ENCODE measurements at regions not wholly inside any gene's neighbourhood (a gene's known extent, or its start where the extent isn't known, plus 50 kb on each side); places are given as distances from the start of the nearest gene placed in this dataset.

GRCh38 chr2:18856765-18857164 lies 267.4 kb upstream of the NT5C1B start:
- no peak for DNase-seq

DNA sequence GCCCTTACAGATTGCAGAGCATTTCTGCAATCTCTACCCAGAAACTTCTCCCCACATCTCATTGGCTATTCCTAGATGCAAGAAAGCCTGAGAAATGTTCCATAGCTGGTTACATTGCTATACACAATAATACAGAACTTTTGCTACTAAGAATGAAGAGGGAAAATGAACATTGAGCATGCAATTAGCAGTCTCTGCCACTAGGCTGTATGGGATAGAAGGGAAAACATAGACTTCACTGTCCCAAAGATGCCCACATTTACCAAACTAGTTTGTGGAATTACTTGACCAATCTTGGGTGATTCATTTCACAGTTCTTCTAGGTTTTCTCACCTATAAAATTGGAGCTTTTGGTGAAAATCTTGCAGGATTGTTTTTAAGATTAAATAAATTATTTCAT lies 265.7 kb upstream of the NT5C1B start:
- no peak for DNase-seq

- no peak for DNase-seq
Measured at GRCh38 chr2:18849841-18850578, 260.6 kb upstream of the NT5C1B start.

DNA sequence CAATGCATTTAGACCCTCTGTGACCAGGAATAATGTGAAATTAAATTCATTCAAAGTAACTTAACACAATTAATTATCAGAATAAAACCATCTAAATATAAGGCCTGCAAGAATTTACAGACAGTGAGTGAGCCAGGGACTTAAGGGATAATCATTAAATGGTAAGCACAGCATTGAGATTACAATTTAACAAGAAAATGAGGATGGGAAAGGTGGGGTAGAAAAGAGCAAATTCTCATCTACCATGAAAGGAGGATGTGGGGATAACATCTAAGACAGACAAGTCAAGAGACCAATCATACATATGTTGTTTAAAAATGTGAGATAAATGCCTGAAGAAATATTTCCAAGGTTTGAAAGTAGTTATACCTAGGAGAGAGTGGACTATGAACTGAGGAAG lies 259.3 kb upstream of the NT5C1B start:
- no peak for DNase-seq

- DNase-seq: no peak
Measured at GRCh38 chr2:18845854-18846445, 256.6 kb upstream of the NT5C1B start.

- no peak for DNase-seq
Measured at GRCh38 chr2:18842836-18843235, 253.5 kb upstream of the NT5C1B start.

DNA sequence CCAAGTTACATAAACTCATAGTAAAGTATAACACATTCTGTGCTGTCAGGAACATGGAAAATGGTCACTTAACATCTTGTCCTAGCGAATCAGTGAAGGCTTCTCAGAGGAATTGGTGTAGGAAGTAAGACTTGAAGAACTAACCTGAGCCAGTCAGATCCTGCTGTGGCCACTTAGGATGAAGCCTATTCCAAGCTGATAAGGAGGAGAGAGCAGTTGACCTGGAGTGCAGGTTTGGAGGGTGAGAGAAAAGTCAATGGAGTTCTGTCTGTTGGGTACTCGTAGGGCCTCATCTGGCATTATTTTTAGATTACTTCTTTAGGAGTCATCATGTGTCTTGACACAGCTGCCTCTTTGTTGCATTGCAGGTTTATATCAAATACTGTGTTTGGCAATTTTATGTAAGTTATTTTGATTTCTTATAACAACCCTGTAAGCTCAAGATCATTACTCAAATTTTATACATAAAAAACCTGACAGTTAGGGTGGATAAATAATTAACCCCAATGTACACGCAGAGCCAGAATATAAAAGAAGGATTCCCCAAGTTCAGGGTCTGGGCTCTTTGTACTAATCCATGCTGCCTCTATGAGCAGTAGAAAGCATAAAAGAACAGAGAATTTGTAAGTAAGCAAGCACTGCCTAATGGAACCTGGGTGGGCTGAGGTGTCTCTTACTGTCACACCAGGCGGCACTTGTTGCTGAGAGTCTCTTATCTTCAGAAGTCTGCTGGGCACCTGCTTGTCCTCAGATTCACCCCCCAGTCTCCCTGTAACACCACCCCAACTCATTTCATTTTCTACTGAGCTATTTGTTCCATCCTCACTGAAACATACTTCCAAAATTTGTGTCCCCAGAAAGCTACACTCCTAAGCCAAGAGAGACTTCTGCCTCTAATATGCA lies 252.1 kb upstream of the NT5C1B start:
- DNase-seq: no peak

DNA sequence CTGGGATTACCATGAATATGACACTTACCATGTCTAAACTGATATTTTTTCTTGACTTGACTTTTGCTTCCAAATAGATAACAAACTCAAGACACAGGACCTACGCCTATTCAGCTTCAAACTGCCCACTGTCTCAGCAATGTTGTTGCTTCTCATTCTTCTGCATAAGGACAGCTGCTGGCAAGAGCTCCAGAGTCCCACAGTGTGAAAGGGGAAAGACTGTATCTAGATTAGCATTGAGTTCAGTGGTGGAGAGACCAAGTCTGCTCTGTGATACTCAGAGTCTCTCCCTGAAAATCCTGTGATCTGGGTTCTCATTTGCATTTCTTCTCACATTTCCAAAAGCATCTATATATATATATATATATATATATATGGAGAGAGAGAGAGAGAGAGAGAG lies 247.9 kb upstream of the NT5C1B start:
- no peak for DNase-seq

DNA sequence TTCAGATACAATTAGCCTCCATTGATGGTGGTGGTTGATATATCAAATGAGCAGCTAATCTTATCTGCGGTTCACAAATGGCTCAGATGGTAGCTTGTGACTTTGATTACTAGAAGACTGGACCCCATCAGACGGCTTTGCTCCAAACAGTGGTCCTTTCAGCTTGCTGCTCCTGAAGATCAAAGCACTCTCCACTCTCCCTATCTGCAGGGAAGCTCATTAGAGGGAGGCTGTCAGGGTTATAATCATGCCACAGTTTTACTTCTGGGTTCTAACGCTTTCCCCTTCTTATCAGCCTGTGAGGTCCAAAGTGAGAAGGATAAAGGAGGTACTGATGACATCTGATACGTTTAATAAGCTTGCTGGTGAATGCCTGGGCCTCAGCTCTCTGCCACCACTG lies 247.1 kb upstream of the NT5C1B start:
- no peak for DNase-seq

- no peak for DNase-seq
Measured at GRCh38 chr2:18835787-18836186, 246.4 kb upstream of the NT5C1B start.

- DNase-seq: no peak
Measured at GRCh38 chr2:18834341-18834740, 245.0 kb upstream of the NT5C1B start.

DNA sequence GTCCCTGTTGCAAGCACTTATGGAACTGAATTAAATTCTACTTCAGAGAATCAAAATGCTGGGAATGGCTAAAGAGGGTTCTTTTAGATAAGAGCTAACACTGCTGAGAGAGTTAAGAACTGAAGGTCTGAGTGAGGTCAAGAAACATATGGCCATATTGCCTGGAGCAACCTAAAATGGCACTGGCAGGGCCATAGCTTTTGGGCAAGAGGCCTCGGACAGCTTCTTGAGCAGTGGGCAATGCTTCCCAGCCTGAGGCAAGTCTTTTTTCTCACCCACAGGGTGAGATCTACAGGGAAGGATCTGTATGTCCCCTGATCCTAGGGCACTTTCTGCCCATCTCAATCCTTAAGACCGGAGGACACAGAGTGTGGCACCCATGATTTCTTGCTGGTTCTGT lies 244.6 kb upstream of the NT5C1B start:
- no peak for DNase-seq

- DNase-seq: no peak
Measured at GRCh38 chr2:18831916-18832510, 242.6 kb upstream of the NT5C1B start.

DNA sequence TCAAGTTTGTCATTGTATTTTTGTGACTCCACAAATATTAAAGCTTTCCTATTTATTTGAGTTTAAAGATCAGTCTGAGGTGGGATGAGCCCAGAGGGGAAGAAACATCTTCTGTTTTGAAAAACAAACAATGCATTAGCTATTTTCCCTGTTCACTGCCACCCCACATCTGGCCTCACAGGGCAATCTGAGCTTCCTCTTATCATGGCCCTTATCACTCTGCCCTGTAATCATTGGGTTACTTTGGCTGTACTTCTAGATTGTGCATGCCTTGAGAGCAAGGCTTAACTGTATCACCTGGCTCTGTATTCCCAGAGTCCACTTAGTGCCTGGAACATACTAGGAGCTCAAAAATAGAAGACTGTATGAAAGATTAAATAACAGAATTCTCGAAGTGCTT lies 241.6 kb upstream of the NT5C1B start:
- no peak for DNase-seq

DNA sequence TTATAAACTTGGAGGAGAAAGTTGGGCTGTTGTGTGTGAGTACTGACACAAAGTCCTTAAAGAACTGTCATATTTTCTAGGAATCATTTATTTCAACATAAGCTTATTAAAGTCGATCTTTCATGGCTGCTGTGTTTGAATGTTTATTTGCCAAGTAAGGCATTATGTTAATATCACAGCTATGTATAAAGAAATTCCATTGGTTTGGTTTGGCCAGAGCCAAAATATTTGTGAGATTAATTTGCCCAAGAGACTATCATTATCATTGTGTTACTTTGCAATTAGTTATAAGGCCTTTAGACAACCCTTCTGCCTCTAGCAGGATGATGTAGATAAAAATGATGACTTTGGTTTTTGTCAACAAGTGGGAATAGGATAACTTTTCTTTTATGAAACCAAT lies 240.6 kb upstream of the NT5C1B start:
- DNase-seq: no peak

GRCh38 chr2:18829251-18829902 lies 240.0 kb upstream of the NT5C1B start:
- no peak for DNase-seq

DNA sequence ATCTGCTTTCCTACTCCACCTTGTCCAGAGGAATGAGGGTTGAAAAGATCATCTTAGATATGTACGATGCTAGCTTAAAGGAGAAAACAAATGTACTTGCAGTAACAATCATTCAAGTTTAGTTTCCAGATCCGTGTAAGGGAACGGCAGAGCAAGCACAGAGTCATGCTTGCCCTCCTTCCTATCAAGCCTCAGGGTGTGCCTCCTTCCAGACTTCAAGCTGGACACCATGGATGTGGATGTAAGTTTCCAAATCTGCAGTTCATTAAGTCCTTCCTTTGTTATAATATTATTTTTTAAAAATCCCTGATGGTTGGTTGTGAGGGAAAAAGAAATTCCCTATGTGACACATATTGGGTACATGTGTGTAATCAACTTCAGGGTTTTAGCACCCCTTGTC lies 238.9 kb upstream of the NT5C1B start:
- DNase-seq: no peak

DNA sequence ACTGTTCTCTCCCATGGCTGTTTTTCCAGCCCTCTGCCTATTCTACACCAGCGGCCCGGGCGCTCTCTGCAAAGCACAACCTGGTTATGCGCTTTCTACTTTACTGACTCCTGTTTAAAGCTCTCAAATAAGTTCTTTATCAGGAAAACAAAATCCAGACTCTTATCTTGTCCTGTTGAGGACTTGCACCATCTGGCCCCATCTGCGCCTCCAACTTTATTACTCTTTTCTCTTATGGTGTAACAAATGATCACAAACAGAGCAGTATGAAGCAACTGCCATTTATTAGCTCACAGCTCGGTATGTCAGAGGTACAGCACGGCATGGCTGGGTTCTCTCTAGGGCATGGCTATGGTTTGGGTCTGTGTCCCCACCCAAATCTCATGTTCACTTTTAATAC lies 236.5 kb upstream of the NT5C1B start:
- no peak for DNase-seq

DNA sequence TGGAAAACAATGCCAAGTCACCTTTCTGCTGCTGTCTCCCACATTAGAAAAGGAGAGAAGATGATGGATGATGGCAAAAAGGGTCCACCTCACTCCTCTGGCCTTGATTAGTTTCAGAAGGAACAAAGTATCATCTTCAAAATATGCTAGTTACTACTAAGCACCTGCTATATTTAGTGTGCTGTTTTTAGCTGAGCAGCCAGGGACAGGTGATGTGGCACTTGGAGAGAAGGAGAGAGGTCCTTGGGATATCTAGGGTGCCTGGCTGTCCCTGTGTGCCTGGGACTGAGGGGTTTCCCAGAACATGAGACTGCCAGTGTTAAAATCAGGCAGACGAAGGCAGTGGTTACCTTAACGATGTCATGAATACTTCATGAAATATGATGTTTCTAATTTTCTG lies 235.5 kb upstream of the NT5C1B start:
- no peak for DNase-seq

DNA sequence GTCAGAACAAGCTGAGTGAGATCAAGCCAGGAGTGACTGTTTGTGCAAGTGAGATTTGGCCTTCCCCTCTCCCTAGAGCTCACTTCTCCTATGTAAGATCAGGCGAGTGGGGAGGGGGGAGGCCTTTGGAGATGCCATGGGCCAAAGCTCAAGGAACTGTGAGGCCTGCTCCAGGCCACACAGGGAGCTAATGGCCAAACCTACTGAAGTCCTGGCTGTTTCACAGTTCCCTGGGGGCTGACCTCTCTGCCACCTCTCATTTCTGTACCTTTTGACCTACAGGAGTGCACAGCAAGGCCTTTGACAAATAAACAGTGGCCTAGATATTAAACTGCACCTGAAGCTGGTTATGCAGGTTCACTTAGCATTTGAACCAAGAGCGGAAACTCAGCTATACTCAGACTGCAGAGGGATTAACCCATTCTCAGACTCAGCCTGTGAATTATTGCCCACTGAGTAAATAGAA lies 235.0 kb upstream of the NT5C1B start:
- no peak for DNase-seq

DNA sequence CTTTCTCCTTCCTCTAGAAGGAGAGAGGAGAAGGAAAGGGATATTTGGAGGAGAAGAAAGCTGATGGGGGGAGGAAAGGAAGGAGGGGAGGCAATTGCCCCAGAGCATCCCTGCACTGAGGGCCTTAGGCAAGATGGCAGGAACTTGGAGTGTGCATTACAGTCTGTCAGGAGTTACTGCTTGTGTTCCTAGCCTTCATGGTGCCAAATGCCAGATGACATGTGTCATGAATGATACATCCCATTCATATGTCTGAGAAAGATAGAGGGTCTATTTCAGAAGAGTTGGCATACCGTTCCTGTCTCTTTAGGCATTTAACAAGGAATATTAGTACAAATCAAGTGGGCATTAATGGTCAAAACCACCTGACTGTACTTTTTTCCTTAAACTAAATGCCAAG lies 232.1 kb upstream of the NT5C1B start:
- DNase-seq: no peak

GRCh38 chr2:18820966-18821365 lies 231.6 kb upstream of the NT5C1B start:
- DNase-seq: no peak

GRCh38 chr2:18819566-18819965 lies 230.2 kb upstream of the NT5C1B start:
- no peak for DNase-seq
